Suprapubic skin (tissue), 4 donors: ENCODE measurements at regions not wholly inside any gene's neighbourhood (a gene's known extent, or its start where the extent isn't known, plus 50 kb on each side); places are given as distances from the start of the nearest gene placed in this dataset.

Experiments used
- CTCF ChIP-seq, 2 donors: fragments of 200-600 bp in 1 of 2; fragments of 450-650 bp in 1 of 2; sonication (generic) in 1 of 2; IDR thresholded peaks; one replicate each; pipeline ENCODE4 v1.5.1; 2016 to 2019; ENCODE audit warnings: antibody characterized with exemption in 2 of 2, mild to moderate bottlenecking in 1 of 2, moderate library complexity in 1 of 2
- EP300 ChIP-seq: sonication (generic); formaldehyde crosslinking; IDR thresholded peaks from one replicate; pipeline ENCODE4 v1.6.1; 2017; ENCODE audit warnings: antibody characterized with exemption
- POLR2A ChIP-seq, 2 donors: fragments of 450-650 bp; IDR thresholded peaks; one replicate each; pipeline ENCODE4 v1.6.1; 2017; ENCODE audit warnings: antibody characterized with exemption in 2 of 2, mild to moderate bottlenecking in 2 of 2, moderate library complexity in 2 of 2
- POLR2AphosphoS5 ChIP-seq, 3 donors: sonication (generic); formaldehyde crosslinking; IDR thresholded peaks; one replicate each; pipeline ENCODE4 v1.6.1; 2017; ENCODE audit warnings: antibody characterized with exemption in 3 of 3

DNA sequence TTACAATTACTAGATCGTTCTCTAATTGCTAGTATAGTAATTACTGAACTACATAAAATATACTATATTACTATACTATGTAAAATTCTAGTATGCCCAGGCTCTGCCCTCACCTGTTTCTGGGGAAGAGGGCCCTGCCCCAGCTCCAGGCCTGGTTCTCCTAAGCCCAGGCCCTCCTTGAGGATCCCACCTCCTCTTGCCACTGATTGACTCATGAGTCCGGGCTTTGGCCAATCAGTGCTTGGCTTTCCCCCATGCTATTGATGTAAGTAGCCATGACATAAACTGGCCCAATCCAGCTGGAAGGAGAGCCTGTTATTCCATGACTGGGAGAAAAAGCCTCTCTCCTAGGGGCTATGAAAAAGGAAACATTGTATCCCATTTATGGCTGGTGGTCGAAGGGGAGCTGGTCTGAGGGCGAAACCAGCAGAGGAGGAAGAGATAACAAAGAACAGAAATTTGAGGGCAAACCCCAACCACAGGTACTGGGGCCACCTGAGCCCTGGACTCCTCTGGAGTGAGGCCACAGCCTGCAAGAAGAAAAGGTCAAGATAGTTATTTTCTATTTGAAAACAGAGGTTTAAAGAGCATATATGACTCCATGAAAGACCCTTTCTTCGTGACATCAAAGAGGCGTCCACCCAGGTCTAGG lies 129.3 kb upstream of the CD93 start:
- TF ChIP-seq POLR2A (IDR thresholded peaks at IDR 0.05) (no peak), POLR2AphosphoS5 (IDR thresholded peaks at IDR 0.05) (no peak), CTCF (IDR thresholded peaks at IDR 0.05) (no peak), EP300 (no peak)
